ENCODE measurements at regions not wholly inside any gene's neighbourhood (a gene's known extent, or its start where the extent isn't known, plus 50 kb on each side); places are given as distances from the start of the nearest gene placed in this dataset.
"Not testable (repeated sequence)": the region's sequence is repeated elsewhere in the genome, so short reads cannot be mapped to it uniquely, and the experiment has no call there.

GRCh38 chr10:9453871-9454270 lies 1399.4 kb downstream of the GATA3 start:
- H3K27me3 Mint-ChIP-seq, CTCF ChIA-PET, H3K9me3 Mint-ChIP-seq, H3K4me1 Mint-ChIP-seq, DNase-seq, H3K4me3 Mint-ChIP-seq, H3K36me3 Mint-ChIP-seq, H3K27ac Mint-ChIP-seq: not testable (repeated sequence)

- H3K27ac Mint-ChIP-seq, result no peak overlapping the region
- H3K9me3 Mint-ChIP-seq, result no peaks in the 10 kb centered on the region
- CTCF ChIA-PET, result no interaction called here
Observed at GRCh38 chr10:9469663-9470205, 1415.2 kb downstream of the GATA3 start.

GRCh38 chr10:9470581-9470980 lies 1416.1 kb downstream of the GATA3 start:
- no peak overlapping the region for H3K4me3 Mint-ChIP-seq
- no peaks in the 10 kb centered on the region for H3K36me3 Mint-ChIP-seq

More at GRCh38 chr10:9469663-9470205, 1415.2 kb downstream of the GATA3 start:
- Mint-ChIP-seq H3K36me3 (no peaks in the 10 kb centered on the region), H3K27me3 (no peaks in the 10 kb centered on the region), H3K4me3 (no peak overlapping the region), H3K4me1 (no peaks in the 10 kb centered on the region)
- no peak for DNase-seq

GRCh38 chr10:9501944-9502343 lies 1447.5 kb downstream of the GATA3 start:
- Mint-ChIP-seq H3K4me3 (no peak overlapping the region), H3K4me1 (no peaks in the 10 kb centered on the region), H3K27me3 (no peaks in the 10 kb centered on the region), H3K27ac (no peak overlapping the region), H3K36me3 (no peaks in the 10 kb centered on the region), H3K9me3 (no peaks in the 10 kb centered on the region)
- CTCF ChIA-PET, result no interaction called here
- no peak for DNase-seq

More at GRCh38 chr10:9470581-9470980, 1416.1 kb downstream of the GATA3 start:
- no peak for DNase-seq
- no peak overlapping the region for H3K27ac Mint-ChIP-seq
- CTCF ChIA-PET, result no interaction called here
- H3K27me3 Mint-ChIP-seq, result no peaks in the 10 kb centered on the region
- H3K9me3 Mint-ChIP-seq, result no peaks in the 10 kb centered on the region
- no peaks in the 10 kb centered on the region for H3K4me1 Mint-ChIP-seq

- no peaks in the 10 kb centered on the region for H3K36me3 Mint-ChIP-seq
- no peak overlapping the region for H3K27ac Mint-ChIP-seq
- CTCF ChIA-PET, result no interaction called here
- no peak overlapping the region for H3K4me3 Mint-ChIP-seq
- H3K27me3 Mint-ChIP-seq, result no peaks in the 10 kb centered on the region
- H3K9me3 Mint-ChIP-seq, result no peaks in the 10 kb centered on the region
- no peaks in the 10 kb centered on the region for H3K4me1 Mint-ChIP-seq
- DNase-seq, result no peak
Observed at GRCh38 chr10:9504227-9504626, 1449.7 kb downstream of the GATA3 start.

- Mint-ChIP-seq H3K9me3 (no peaks in the 10 kb centered on the region), H3K4me1 (no peaks in the 10 kb centered on the region), H3K36me3 (no peaks in the 10 kb centered on the region), H3K27ac (no peak overlapping the region), H3K4me3 (no peak overlapping the region), H3K27me3 (no peaks in the 10 kb centered on the region)
- CTCF ChIA-PET, result interaction anchor here (0.6 kb wide), 1 partner anchor 12 kb away, joined by 3 read pairs; no protein-coding TSS in a partner anchor
- no peak for DNase-seq
Observed at GRCh38 chr10:9505546-9505945, 1451.1 kb downstream of the GATA3 start.

GRCh38 chr10:9508606-9509005 lies 1454.1 kb downstream of the GATA3 start:
- CTCF ChIA-PET, result no interaction called here
- Mint-ChIP-seq H3K27ac (no peak overlapping the region), H3K4me1 (no peaks in the 10 kb centered on the region), H3K4me3 (no peak overlapping the region), H3K27me3 (no peaks in the 10 kb centered on the region), H3K36me3 (no peaks in the 10 kb centered on the region), H3K9me3 (no peaks in the 10 kb centered on the region)
- DNase-seq, result no peak

GRCh38 chr10:9510626-9511025 lies 1456.1 kb downstream of the GATA3 start:
- no peak overlapping the region for H3K4me3 Mint-ChIP-seq
- no peak overlapping the region for H3K27ac Mint-ChIP-seq
- no peaks in the 10 kb centered on the region for H3K27me3 Mint-ChIP-seq
- H3K36me3 Mint-ChIP-seq, result no peaks in the 10 kb centered on the region
- H3K9me3 Mint-ChIP-seq, result no peaks in the 10 kb centered on the region
- no peak for DNase-seq
- CTCF ChIA-PET, result no interaction called here
- no peaks in the 10 kb centered on the region for H3K4me1 Mint-ChIP-seq

- no peak overlapping the region for H3K27ac Mint-ChIP-seq
- H3K4me1 Mint-ChIP-seq, result no peaks in the 10 kb centered on the region
- no peak for DNase-seq
- no peak overlapping the region for H3K4me3 Mint-ChIP-seq
- H3K9me3 Mint-ChIP-seq, result no peaks in the 10 kb centered on the region
- no peaks in the 10 kb centered on the region for H3K27me3 Mint-ChIP-seq
- H3K36me3 Mint-ChIP-seq, result no peaks in the 10 kb centered on the region
- CTCF ChIA-PET, result no interaction called here
Observed at GRCh38 chr10:9515922-9516321, 1461.4 kb downstream of the GATA3 start.

GRCh38 chr10:9535744-9536143 lies 1481.3 kb downstream of the GATA3 start:
- Mint-ChIP-seq H3K9me3 (no peaks in the 10 kb centered on the region), H3K27ac (no peak overlapping the region), H3K36me3 (no peaks in the 10 kb centered on the region), H3K4me1 (no peaks in the 10 kb centered on the region), H3K27me3 (no peaks in the 10 kb centered on the region), H3K4me3 (no peak overlapping the region)
- no peak for DNase-seq
- CTCF ChIA-PET, result no interaction called here

GRCh38 chr10:9545073-9545472 lies 1472.6 kb upstream of the CELF2 start:
- H3K4me3 Mint-ChIP-seq, result no peak overlapping the region
- CTCF ChIA-PET, result interaction anchor here (0.7 kb wide), 1 partner anchor 321 kb away, joined by 3 read pairs; no protein-coding TSS in a partner anchor
- H3K9me3 Mint-ChIP-seq, result no peaks in the 10 kb centered on the region
- no peak overlapping the region for H3K27ac Mint-ChIP-seq
- H3K36me3 Mint-ChIP-seq, result no peaks in the 10 kb centered on the region
- no peak for DNase-seq
- no peaks in the 10 kb centered on the region for H3K27me3 Mint-ChIP-seq
- no peaks in the 10 kb centered on the region for H3K4me1 Mint-ChIP-seq

GRCh38 chr10:9547936-9548904 lies 1469.5 kb upstream of the CELF2 start:
- no peaks in the 10 kb centered on the region for H3K36me3 Mint-ChIP-seq
- no peak for DNase-seq
- no peak overlapping the region for H3K27ac Mint-ChIP-seq
- H3K4me1 Mint-ChIP-seq, result no peaks in the 10 kb centered on the region
- H3K27me3 Mint-ChIP-seq, result no peaks in the 10 kb centered on the region
- H3K9me3 Mint-ChIP-seq, result no peaks in the 10 kb centered on the region
- CTCF ChIA-PET, result no interaction called here
- H3K4me3 Mint-ChIP-seq, result no peak overlapping the region

GRCh38 chr10:9550810-9551209 lies 1466.9 kb upstream of the CELF2 start:
- H3K9me3 Mint-ChIP-seq, result no peaks in the 10 kb centered on the region
- no peaks in the 10 kb centered on the region for H3K27me3 Mint-ChIP-seq
- H3K36me3 Mint-ChIP-seq, result no peaks in the 10 kb centered on the region
- H3K4me3 Mint-ChIP-seq, result no peak overlapping the region
- H3K4me1 Mint-ChIP-seq, result no peaks in the 10 kb centered on the region
- H3K27ac Mint-ChIP-seq, result no peak overlapping the region
- CTCF ChIA-PET, result no interaction called here
- DNase-seq, result no peak

- Mint-ChIP-seq H3K4me1 (no peaks in the 10 kb centered on the region), H3K27ac (no peak overlapping the region), H3K36me3 (no peaks in the 10 kb centered on the region), H3K27me3 (no peaks in the 10 kb centered on the region), H3K9me3 (no peaks in the 10 kb centered on the region), H3K4me3 (no peak overlapping the region)
- no peak for DNase-seq
- CTCF ChIA-PET, result no interaction called here
Observed at GRCh38 chr10:9554321-9554720, 1463.4 kb upstream of the CELF2 start.

GRCh38 chr10:9560976-9561375 lies 1456.7 kb upstream of the CELF2 start:
- Mint-ChIP-seq H3K27ac (no peak overlapping the region), H3K36me3 (no peaks in the 10 kb centered on the region), H3K27me3 (no peaks in the 10 kb centered on the region), H3K4me1 (no peaks in the 10 kb centered on the region), H3K4me3 (no peak overlapping the region), H3K9me3 (no peaks in the 10 kb centered on the region)
- CTCF ChIA-PET, result no interaction called here
- DNase-seq, result no peak

All from activated naive CD4-positive, alpha-beta T cell treated with anti-CD3 and anti-CD28 coated beads, Interleukin-2, amount 10 ng/mL, durations not matched to agents 7 days and 5 days (primary cell).